Large intestine (tissue), 3 donors: ENCODE measurements at regions not wholly inside any gene's neighbourhood (a gene's known extent, or its start where the extent isn't known, plus 50 kb on each side); places are given as distances from the start of the nearest gene placed in this dataset.
"Not testable (repeated sequence)": the region's sequence is repeated elsewhere in the genome, so short reads cannot be mapped to it uniquely, and the experiment has no call there.

Experiments
- DNase-seq, 2 donors: peaks; one replicate each; pipeline versions ENCODE4 v3.0.0 to v3.0.0-alpha.2; 2013
- H3K27ac ChIP-seq: one replicate; pipeline ENCODE4 v1.5.1; 2013; ENCODE audit warnings: low read length
- H3K27me3 ChIP-seq: 2 replicates; pipeline ENCODE4 v1.6.1; 2013; ENCODE audit warnings: low read length; ENCODE audit not compliant: control insufficient read depth, insufficient read depth
- H3K36me3 ChIP-seq: 2 replicates; pipeline ENCODE4 v1.6.1; 2013; ENCODE audit warnings: low read length; ENCODE audit not compliant: control insufficient read depth, insufficient read depth
- H3K4me1 ChIP-seq: one replicate; pipeline ENCODE4 v1.6.1; 2013; ENCODE audit warnings: low read length; ENCODE audit not compliant: control insufficient read depth, insufficient read depth
- H3K4me3 ChIP-seq: one replicate; pipeline ENCODE4 v1.5.1; 2013; ENCODE audit warnings: low read length
- H3K9me3 ChIP-seq: one replicate; pipeline ENCODE4 v1.6.1; 2013; ENCODE audit warnings: mild to moderate bottlenecking, low read depth, low read length, moderate library complexity; ENCODE audit not compliant: control insufficient read depth
- WGBS: methylation state at CpG from one replicate; pipeline ENCODE4 v1.1.5; 2013; ENCODE audit warnings: low lambda C conversion rate; ENCODE audit not compliant: insufficient coverage; 5-methylcytosine and 5-hydroxymethylcytosine counted together

- H3K27me3 ChIP-seq, H3K4me1 ChIP-seq, H3K9me3 ChIP-seq, DNase-seq, H3K27ac ChIP-seq, H3K4me3 ChIP-seq, H3K36me3 ChIP-seq: not testable (repeated sequence)
- WGBS = no CpG with 5 or more reads among the region's 2 CpGs
Measured at GRCh38 chr3:3347056-3347455, 167.6 kb upstream of the CRBN start.

DNA sequence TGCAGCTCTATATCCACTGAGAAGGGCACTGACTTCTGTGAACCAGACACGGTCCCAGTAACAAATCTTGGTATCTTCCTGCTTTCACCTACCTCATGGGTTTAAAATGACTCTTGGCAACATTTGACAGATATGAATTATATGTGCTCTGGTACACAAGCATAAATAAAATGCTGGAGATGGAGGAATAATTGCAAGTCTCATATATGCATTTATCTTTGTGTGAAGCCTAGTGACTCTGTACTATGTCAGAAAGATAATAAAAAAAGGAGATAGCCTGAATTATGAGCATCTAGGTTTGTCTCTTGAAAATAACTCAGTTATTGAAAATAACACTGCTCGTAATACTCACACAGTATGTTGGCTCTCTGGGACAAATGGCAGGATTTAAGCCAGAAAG, 167.1 kb upstream of the CRBN start:
- no peaks in the 10 kb centered on the region for H3K4me1 ChIP-seq
- no peak overlapping the region for H3K4me3 ChIP-seq
- no peak for DNase-seq
- H3K27ac ChIP-seq = no peak overlapping the region
- no peaks in the 10 kb centered on the region for H3K9me3 ChIP-seq
- no CpG with 5 or more reads among the region's 2 CpGs for WGBS
- H3K27me3 ChIP-seq = no peaks in the 10 kb centered on the region
- H3K36me3 ChIP-seq = no peaks in the 10 kb centered on the region

GRCh38 chr3:3342141-3342540, 162.7 kb upstream of the CRBN start:
- H3K4me1 ChIP-seq = no peaks in the 10 kb centered on the region
- no peaks in the 10 kb centered on the region for H3K27me3 ChIP-seq
- WGBS = 86% methylated on average over 1 of the region's 2 CpGs
- no peak for DNase-seq
- H3K27ac ChIP-seq = no peak overlapping the region
- H3K9me3 ChIP-seq = no peaks in the 10 kb centered on the region
- no peak overlapping the region for H3K4me3 ChIP-seq
- no peaks in the 10 kb centered on the region for H3K36me3 ChIP-seq

DNA sequence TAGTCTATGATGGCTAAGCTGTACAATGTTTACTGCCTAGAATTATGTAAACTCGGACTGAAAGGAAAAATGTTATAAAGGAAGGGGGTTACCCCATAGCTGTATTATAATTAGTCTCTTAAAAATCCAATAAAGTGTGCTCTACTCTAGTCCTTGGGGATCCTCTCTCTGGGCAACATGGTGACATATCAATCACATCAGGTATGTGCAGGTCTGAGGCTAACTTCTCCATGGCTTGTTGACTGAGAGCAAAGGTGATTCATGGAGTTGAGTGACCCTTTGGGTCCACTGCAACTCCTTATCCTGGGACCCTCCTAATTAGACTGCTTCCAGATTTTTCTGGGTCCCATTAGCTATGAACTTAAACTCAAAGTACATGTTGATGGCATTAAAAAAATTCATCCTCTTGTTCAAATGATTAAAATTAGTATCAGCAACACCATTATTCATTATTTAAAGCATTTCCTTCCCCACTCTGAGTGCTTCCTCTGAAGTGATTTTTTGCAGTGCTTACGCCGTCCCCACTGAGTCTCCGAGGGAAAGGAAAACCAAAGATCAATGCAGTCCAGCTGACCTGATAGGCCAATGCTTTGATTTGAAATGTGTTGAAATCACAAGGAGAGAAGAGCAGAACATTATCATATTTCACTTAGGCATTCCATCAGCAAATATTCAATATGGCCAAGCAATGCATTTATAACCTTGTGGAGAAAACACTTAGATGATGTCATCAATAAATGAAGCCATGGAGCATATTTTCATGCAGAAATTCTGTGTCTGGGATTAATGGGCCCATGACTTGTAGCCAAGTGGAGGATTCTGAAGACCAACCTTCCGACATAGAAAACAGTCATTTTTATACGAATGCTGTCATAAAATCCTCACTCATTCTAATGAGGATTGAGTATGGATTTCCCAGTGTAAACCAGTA, 161.7 kb upstream of the CRBN start:
- no peaks in the 10 kb centered on the region for H3K27me3 ChIP-seq
- H3K4me1 ChIP-seq = no peaks in the 10 kb centered on the region
- no peak overlapping the region for H3K27ac ChIP-seq
- no peaks in the 10 kb centered on the region for H3K36me3 ChIP-seq
- H3K4me3 ChIP-seq = no peak overlapping the region
- H3K9me3 ChIP-seq = no peaks in the 10 kb centered on the region
- WGBS = 87% methylated on average over 3 of the region's 6 CpGs
- DNase-seq = no peak

DNA sequence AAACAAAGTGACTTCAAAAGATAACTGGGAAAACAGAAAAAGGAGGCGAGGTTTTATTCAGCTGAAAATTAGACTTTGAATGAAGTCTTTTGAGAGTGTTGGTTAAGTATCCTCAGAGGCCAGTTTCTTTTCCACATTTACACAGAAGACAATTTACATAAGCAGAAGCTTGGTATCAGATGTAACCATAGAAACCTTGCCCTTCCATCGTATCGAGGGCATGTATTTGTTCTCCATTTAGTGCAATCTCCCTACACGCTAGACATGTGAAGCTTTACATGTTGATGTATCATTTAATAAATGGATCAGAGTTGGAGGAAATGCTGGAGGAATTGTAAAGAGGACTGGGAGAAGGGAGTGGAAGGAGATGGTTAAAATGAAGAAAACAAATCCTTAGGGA, 161.0 kb upstream of the CRBN start:
- no peak overlapping the region for H3K4me3 ChIP-seq
- no peaks in the 10 kb centered on the region for H3K36me3 ChIP-seq
- no peaks in the 10 kb centered on the region for H3K9me3 ChIP-seq
- DNase-seq = no peak
- no peaks in the 10 kb centered on the region for H3K4me1 ChIP-seq
- WGBS = 38% methylated on average over 2 of the region's 4 CpGs
- H3K27ac ChIP-seq = no peak overlapping the region
- H3K27me3 ChIP-seq = no peaks in the 10 kb centered on the region

GRCh38 chr3:3335903-3336302, 156.4 kb upstream of the CRBN start:
- no peak overlapping the region for H3K4me3 ChIP-seq
- no peaks in the 10 kb centered on the region for H3K27me3 ChIP-seq
- H3K4me1 ChIP-seq = no peaks in the 10 kb centered on the region
- no peaks in the 10 kb centered on the region for H3K36me3 ChIP-seq
- no CpG with 5 or more reads among the region's 1 CpG for WGBS
- no peaks in the 10 kb centered on the region for H3K9me3 ChIP-seq
- DNase-seq = no peak
- no peak overlapping the region for H3K27ac ChIP-seq

GRCh38 chr3:3334491-3334890, 155.0 kb upstream of the CRBN start:
- no peak overlapping the region for H3K27ac ChIP-seq
- WGBS = 87% methylated on average over 2 of the region's 4 CpGs
- no peaks in the 10 kb centered on the region for H3K27me3 ChIP-seq
- H3K36me3 ChIP-seq = no peaks in the 10 kb centered on the region
- no peaks in the 10 kb centered on the region for H3K4me1 ChIP-seq
- no peak overlapping the region for H3K4me3 ChIP-seq
- no peak for DNase-seq
- H3K9me3 ChIP-seq = no peaks in the 10 kb centered on the region

DNA sequence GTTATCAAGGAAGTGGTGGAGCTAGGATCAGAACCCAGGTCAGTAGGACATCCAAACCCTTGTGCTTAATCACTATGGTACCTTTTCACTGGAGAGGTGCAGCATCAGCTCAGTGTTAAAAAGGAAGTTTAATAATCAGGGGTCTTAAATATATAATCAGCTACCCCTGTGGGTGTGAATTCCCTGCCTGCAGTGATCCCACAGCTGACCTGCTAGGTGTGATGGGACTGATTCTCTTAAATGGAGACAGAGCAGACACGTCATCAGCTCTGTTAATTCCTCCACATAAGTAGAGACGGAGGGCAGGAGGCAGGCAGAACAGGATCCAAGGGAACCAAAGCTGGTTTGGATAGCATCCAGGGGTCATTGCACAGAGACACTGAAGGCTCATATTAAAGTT, 154.1 kb upstream of the CRBN start:
- H3K9me3 ChIP-seq = no peaks in the 10 kb centered on the region
- no peaks in the 10 kb centered on the region for H3K36me3 ChIP-seq
- H3K27me3 ChIP-seq = no peaks in the 10 kb centered on the region
- no peak overlapping the region for H3K27ac ChIP-seq
- no peak overlapping the region for H3K4me3 ChIP-seq
- no peak for DNase-seq
- no CpG with 5 or more reads among the region's 2 CpGs for WGBS
- H3K4me1 ChIP-seq = no peaks in the 10 kb centered on the region

DNA sequence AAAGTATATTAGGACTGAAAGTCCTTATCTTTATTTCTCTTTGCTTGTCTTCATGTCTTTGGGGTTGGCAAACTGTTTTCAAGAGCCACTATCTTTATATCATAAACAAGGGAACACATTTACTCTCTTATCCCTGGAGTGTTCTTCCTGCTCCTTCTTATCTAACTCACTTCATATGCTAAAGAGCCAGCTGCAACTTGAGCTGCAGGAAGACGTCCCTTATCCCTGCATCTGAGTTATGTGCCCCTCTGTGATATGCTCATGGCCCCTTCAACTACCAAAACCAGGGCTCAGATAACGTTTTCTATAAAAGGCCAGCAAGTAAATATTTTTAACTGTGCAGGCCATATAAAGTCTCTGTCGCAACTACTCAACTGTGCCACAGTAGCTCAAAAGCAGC, 137.0 kb upstream of the CRBN start:
- H3K36me3 ChIP-seq = no peaks in the 10 kb centered on the region
- no peak for DNase-seq
- H3K27ac ChIP-seq = no peak overlapping the region
- H3K27me3 ChIP-seq = no peaks in the 10 kb centered on the region
- no peak overlapping the region for H3K4me3 ChIP-seq
- no CpG with 5 or more reads among the region's 3 CpGs for WGBS
- no peaks in the 10 kb centered on the region for H3K9me3 ChIP-seq
- H3K4me1 ChIP-seq = no peaks in the 10 kb centered on the region

GRCh38 chr3:3315846-3316245, 136.4 kb upstream of the CRBN start:
- no CpG with 5 or more reads among the region's 7 CpGs for WGBS
- H3K27ac ChIP-seq = no peak overlapping the region
- H3K36me3 ChIP-seq = no peaks in the 10 kb centered on the region
- no peaks in the 10 kb centered on the region for H3K4me1 ChIP-seq
- DNase-seq = no peak
- H3K4me3 ChIP-seq = no peak overlapping the region
- H3K9me3 ChIP-seq = no peaks in the 10 kb centered on the region
- H3K27me3 ChIP-seq = no peaks in the 10 kb centered on the region

DNA sequence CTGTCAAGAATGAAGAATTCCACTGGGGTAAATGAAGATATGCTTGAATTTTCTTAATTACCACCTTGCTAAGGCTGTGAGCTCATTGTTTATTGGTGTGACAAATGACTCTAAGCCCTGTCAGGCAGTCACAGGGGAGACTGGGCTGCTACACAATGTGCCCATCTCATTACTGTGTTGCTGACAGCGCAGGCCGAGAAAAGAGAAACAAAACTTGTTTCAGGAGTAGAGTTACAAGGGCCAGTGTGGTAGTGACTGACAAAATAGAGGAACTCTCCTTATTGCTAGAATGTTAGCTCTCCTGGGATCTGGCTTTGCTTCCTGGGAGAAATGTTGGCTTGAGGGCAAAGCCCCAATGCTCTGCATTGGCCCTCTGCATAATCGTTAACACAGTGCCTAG, 130.4 kb upstream of the CRBN start:
- no peak for DNase-seq
- H3K36me3 ChIP-seq = no peaks in the 10 kb centered on the region
- no peaks in the 10 kb centered on the region for H3K4me1 ChIP-seq

More for the DNA sequence above, 130.4 kb upstream of the CRBN start:
- Histone ChIP-seq H3K9me3 (no peaks in the 10 kb centered on the region), H3K4me3 (no peak overlapping the region), H3K27ac (no peak overlapping the region), H3K27me3 (peaks cover 2% of the 10 kb centered on the region)
- WGBS = no CpG with 5 or more reads among the region's 3 CpGs
